ENCODE measurements at regions not wholly inside any gene's neighbourhood (a gene's known extent, or its start where the extent isn't known, plus 50 kb on each side); places are given as distances from the start of the nearest gene placed in this dataset.
"Not testable (repeated sequence)": the region's sequence is repeated elsewhere in the genome, so short reads cannot be mapped to it uniquely, and the experiment has no call there.

- DNase-seq (ENCODE audit: low spot score): no peak
These were observed 1157.6 kb upstream of the SEMA6A start for GRCh38 chr5:117732264-117732663.

GRCh38 chr5:117731446-117731845 lies 1156.8 kb upstream of the SEMA6A start:
- DNase-seq (ENCODE audit: low spot score): no peak

- not testable (repeated sequence) for DNase-seq (ENCODE audit: low spot score)
These were observed 1146.2 kb upstream of the SEMA6A start for GRCh38 chr5:117720784-117721183.

- no peak for DNase-seq (ENCODE audit: low spot score)
These were observed 1144.8 kb upstream of the SEMA6A start for GRCh38 chr5:117719413-117719812.

- DNase-seq (ENCODE audit: low spot score): no peak
These were observed 1139.1 kb upstream of the SEMA6A start for GRCh38 chr5:117713585-117714198.

GRCh38 chr5:117701062-117701461 lies 1126.4 kb upstream of the SEMA6A start:
- peak; percentile 70 for DNase-seq (ENCODE audit: low spot score)

- no peak for DNase-seq (ENCODE audit: low spot score)
These were observed 1118.0 kb upstream of the SEMA6A start for GRCh38 chr5:117692606-117693005.

- no peak for DNase-seq (ENCODE audit: low spot score)
These were observed 1116.7 kb upstream of the SEMA6A start for GRCh38 chr5:117691081-117691870.

GRCh38 chr5:117690612-117691011 lies 1116.0 kb upstream of the SEMA6A start:
- no peak for DNase-seq (ENCODE audit: low spot score)

GRCh38 chr5:117686926-117687325 lies 1112.3 kb upstream of the SEMA6A start:
- DNase-seq (ENCODE audit: low spot score): no peak

GRCh38 chr5:117682416-117682815 lies 1107.8 kb upstream of the SEMA6A start:
- DNase-seq (ENCODE audit: low spot score): no peak

GRCh38 chr5:117681431-117682254 lies 1107.0 kb upstream of the SEMA6A start:
- DNase-seq (ENCODE audit: low spot score): no peak

- peak; percentile 23 for DNase-seq (ENCODE audit: low spot score)
These were observed 1105.8 kb upstream of the SEMA6A start for GRCh38 chr5:117680426-117680825.

- DNase-seq (ENCODE audit: low spot score): no peak
These were observed 1104.4 kb upstream of the SEMA6A start for GRCh38 chr5:117679046-117679445.

- no peak for DNase-seq (ENCODE audit: low spot score)
These were observed 1101.0 kb upstream of the SEMA6A start for GRCh38 chr5:117675646-117676045.

GRCh38 chr5:117671551-117671950 lies 1096.9 kb upstream of the SEMA6A start:
- DNase-seq (ENCODE audit: low spot score): no peak

GRCh38 chr5:117667105-117667504 lies 1092.5 kb upstream of the SEMA6A start:
- DNase-seq (ENCODE audit: low spot score): no peak

GRCh38 chr5:117665121-117665520 lies 1090.5 kb upstream of the SEMA6A start:
- DNase-seq (ENCODE audit: low spot score): no peak

- peak; percentile 81 for DNase-seq (ENCODE audit: low spot score)
These were observed 1087.7 kb upstream of the SEMA6A start for GRCh38 chr5:117662361-117662760.

GRCh38 chr5:117657541-117657940 lies 1082.9 kb upstream of the SEMA6A start:
- DNase-seq (ENCODE audit: low spot score): no peak

GRCh38 chr5:117652958-117653280 lies 1078.3 kb upstream of the SEMA6A start:
- no peak for DNase-seq (ENCODE audit: low spot score)

All from umbilical cord (tissue), 1 donor.